DMS153 (cell line): ENCODE measurements at regions not wholly inside any gene's neighbourhood (a gene's known extent, or its start where the extent isn't known, plus 50 kb on each side); places are given as distances from the start of the nearest gene placed in this dataset.

ENCODE experiments used
- DNase-seq: peaks from one replicate; lab custom pipeline; 2025; lab: John Stamatoyannopoulos, UW

DNA sequence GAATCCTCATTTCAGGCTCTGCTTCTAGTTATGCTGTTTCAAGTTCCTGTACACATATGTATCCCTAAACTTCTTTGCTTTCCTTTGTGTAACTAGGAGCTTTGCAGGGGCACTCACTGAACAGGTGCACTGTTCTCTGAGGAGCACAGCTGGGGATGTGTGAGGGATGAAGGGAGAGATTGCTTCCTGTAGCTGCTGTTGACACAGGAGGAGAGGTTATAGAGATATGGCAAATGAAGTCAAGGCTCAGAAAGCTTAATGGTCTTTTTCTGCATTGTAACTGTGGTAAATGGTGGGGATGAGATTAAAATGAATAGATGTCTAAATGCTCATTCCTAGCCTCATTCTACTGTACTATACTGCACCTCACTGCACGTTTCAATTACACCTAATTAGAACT is 454.3 kb downstream of the BTBD3 start:
- peak; percentile 90 for DNase-seq

DNA sequence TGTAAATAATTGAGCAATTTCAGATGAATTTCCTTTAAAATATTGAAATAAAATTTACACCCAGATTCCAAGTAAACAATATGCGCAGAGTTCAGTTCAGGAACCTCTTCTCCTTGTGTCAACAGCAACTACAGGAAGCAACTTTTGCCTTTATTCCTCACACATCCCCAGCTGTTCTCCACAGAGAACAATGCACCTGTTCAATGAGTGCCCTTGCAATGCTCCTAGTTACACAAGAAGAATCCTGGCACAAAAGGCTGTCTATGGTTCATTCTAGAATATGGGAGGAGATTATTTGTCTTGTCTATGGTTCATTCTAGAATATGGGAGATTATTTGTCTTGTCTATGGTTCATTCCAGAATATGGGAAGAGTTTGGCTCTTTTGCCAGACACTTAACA is 454.9 kb downstream of the BTBD3 start:
- DNase-seq, result peak; percentile 84

DNA sequence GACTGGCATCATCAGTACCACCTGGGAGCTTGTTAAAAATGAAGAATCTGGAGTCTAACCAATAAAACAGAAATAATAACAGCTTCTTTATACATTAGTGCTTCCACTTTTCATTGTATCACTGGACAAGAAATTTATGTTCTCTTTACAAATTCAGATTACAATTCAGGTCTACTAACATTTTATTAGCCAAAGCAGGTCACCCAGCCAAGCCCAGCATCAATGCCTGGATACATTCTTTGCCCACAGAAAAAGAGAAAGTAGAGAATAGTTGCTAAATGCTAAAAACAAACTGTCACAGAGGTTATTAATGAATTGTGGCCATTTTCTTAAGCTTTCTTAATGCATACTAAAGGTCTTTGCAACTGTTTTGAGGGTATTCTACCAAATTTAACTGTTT is 458.3 kb downstream of the BTBD3 start:
- DNase-seq, result no peak

GRCh38 chr20:12383821-12384220 is 466.1 kb downstream of the BTBD3 start:
- DNase-seq, result no peak

GRCh38 chr20:12386821-12387220 is 469.1 kb downstream of the BTBD3 start:
- DNase-seq, result no peak

GRCh38 chr20:12391099-12391498 is 473.4 kb downstream of the BTBD3 start:
- no peak for DNase-seq

- DNase-seq, result no peak
These were observed 477.1 kb downstream of the BTBD3 start for GRCh38 chr20:12394786-12395185.

GRCh38 chr20:12395353-12395752 is 477.7 kb downstream of the BTBD3 start:
- no peak for DNase-seq

- no peak for DNase-seq
These were observed 478.1 kb downstream of the BTBD3 start for GRCh38 chr20:12395760-12396159.

DNA sequence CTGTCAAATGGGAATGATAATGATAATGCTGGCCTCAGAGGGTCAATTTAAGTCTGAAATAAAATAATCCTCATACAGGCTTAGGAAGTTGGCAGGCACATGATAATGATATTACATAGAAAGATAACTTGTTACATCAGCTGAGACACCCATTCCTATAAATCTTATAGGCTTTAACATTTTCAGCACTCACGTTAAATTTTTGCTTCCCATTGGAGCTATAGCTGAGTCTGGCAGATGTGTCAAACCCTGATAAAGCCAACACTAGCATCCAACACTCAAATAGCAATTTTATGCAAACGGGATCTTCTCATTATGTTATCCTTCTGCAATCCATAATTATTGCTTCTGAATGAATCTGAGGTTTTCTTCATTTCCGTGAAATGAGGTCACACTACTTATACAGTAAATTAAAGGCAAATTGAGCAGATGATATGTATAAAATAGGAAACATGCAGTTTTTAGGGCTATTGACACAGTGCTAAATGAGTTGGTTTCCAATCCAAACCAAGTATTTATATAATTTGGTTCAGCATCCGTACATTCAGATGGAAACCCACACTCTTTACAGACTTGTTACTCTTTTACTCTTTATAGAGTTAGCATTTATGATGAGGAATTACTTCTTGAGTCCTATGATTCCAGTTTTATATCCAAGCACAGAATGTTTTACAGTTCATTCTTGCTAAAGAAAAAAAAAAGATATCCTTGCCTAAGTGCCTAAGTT is 481.6 kb downstream of the BTBD3 start:
- no peak for DNase-seq

DNA sequence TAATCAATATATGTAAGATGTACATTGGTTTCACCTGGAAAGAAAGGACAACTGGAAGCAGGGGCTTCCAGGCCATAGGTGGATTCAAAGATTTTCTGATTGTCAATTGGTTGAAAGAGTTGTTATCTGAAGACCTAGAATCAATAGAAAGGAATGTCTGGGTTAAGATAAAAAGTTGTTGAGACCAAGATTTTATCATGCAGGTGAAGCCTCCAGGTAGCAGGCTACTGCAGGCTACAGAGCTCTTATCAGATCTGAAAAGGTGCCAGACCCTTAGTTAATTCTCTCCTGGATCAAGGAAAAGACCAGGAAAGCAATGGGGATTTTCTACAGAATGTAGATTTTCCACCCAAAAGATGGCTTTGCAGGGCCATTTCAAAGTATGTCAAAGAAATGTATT is 487.2 kb downstream of the BTBD3 start:
- no peak for DNase-seq

DNA sequence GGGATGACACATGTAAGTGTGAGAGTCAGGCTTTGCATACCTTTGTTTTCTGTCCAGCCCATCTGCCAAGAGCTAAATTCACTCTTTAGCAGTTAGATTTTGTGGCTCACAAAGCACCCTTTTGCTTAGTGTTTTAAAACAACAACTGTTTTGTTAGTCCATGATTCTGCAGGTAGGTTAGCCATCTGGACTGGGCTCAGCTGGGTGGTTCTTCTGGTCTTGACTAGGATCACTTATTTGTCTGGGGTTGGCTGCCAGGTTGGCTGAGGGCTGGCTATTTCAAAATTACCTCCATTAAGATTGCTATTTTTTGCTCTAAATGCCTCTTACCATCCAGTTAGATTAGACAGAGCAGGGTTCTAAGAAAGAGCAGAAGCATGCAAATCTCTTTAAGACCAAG is 489.3 kb downstream of the BTBD3 start:
- DNase-seq, result no peak

DNA sequence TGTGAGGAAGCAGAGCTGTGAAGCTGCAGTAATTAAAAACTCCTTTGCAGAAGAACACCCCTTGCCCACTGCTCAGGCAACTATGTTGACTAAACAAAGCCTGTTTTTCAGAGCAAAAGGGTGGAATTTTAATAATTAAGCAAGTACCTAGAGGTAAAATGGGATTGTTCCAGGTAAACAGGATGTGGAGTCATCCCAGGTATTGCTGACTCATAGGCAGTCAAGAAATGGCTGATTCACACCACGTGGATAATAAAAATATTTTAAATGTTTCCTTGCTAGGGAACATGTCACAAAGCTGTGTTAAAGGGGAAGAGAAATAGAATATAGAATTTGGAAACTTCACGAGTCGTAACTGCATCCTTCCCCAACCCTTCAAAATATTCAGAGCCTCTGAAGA is 491.8 kb downstream of the BTBD3 start:
- DNase-seq, result no peak

GRCh38 chr20:12410783-12411182 is 493.1 kb downstream of the BTBD3 start:
- no peak for DNase-seq

- DNase-seq, result no peak
These were observed 493.7 kb downstream of the BTBD3 start for GRCh38 chr20:12411246-12411940.

DNA sequence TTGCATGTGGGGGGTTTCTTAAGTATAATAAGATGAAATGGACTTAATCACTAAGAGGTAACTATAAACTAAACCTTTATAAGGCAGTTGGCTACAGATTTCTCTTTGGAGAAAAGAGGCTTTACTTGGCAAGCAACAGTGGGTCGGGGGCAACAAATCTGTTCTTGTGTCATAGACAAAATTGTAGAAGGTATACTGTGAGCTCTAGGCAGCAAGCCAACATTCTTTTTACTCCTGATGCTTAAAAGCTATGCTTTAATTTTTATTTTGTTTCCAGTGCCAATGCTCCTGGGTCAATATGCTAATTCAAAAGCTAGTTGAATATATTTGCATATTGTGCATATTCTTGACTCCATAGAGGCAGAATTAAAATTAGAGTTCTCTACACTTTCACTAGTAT is 495.4 kb downstream of the BTBD3 start:
- no peak for DNase-seq

GRCh38 chr20:12414446-12415274 is 497.0 kb downstream of the BTBD3 start:
- no peak for DNase-seq

DNA sequence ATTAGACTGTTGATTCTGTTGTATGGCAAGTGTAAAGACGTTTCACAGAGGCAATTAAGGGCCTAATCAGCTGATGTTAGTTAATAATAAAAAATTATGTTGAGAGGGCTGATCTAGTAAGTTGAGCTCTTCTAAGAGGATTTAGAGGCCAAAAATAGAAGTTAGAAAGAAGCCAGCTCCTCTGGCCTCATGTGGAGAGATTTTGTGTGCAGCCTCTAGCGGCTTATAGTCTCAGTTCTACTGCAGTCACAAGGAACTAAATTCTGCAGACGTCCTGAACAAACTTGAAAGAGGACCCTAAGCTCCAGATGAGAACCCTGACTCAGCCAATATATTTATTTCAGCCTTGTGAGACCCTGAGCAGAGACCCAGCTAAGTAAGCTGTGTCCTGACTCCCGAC is 498.6 kb downstream of the BTBD3 start:
- DNase-seq, result no peak

DNA sequence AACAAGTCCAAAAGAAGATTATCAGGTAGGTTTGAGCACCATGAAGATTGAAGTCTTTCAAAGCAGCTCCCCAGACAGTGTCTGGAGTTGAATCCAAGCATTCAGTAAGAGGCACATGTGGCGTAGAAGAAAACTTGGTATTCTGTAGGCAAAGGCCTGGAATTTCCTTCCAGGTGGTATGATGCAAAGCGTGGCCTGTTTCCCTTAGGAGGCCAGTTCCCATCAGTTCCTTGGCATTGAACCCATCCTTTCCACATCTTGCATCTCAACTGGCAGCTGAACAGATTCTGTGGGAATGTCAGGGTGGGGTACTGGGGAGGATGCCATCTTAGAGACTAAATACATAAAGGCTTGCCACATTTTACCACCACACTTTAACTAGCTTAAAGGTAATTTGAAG is 516.0 kb downstream of the BTBD3 start:
- no peak for DNase-seq

GRCh38 chr20:12434672-12435071 is 517.0 kb downstream of the BTBD3 start:
- no peak for DNase-seq

DNA sequence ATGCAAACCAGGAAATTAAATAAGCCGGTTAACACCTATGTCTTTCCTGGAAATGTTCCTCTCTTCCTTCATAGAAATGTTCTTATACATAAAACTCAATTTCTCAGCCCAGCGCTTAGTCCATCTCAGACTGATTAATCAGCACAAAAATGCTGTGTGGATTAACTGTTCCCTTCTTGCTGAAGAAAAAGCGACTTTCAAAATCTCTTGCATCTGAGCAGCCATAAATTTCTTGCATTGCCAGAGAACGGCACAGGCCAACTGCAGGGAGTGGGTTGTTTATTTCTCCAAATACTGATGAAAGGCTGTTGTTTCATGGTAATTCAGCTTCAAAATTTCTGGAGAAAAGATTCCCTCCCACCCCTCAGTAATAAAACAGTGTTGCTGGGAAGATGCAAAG is 517.6 kb downstream of the BTBD3 start:
- no peak for DNase-seq

GRCh38 chr20:12453711-12454110 is 536.0 kb downstream of the BTBD3 start:
- no peak for DNase-seq

DNA sequence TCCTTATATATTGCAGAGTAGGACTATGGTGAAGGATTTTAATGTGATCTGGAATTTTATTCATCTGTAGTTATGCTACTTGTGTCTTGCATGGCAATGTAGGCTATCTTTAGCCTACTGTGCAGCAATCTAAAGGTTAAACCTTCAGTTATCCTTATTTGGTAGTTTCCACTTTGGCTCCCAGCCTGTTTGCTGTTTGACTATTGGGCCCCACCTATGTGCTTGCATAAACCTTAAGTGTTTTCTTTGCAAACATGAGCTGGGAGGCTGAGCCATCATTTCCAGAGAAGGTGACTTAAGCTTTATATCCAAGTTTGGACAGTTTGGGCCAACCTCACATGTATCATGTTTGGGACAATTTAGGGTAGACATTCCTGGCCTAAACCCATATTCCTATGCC is 537.5 kb downstream of the BTBD3 start:
- DNase-seq, result no peak
